ENCODE measurements at regions not wholly inside any gene's neighbourhood (a gene's known extent, or its start where the extent isn't known, plus 50 kb on each side); places are given as distances from the start of the nearest gene placed in this dataset.

DNA sequence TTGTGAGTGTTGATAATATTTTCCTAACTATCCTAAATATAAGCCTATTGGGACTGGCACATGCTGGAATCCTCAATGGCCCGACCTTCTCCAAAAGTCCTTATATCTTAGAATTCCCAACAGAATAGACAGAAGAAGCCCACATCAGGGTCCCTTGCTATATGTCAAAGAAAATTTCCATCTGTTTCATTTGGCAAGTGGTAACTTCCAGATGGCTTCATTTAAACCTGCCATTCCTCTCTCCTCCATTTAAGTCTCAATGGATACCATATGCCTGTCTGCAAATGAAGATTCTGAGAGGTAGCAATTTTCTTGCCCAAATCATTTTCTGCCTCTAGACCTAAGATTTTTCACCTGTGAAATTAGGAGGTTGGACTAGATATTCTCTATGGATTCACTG is 73.1 kb upstream of the KCNA4 start:
- H3K27me3 ChIP-seq (replicated peaks; ENCODE audit: insufficient read depth, low read length): no peaks in the 10 kb centered on the region
- H3K27ac ChIP-seq (ENCODE audit: low read length): no peak overlapping the region
- no peaks in the 10 kb centered on the region for H3K4me1 ChIP-seq (ENCODE audit: low read length)
- H4K20me1 ChIP-seq (ENCODE audit: insufficient read depth, low read length): no peaks in the 10 kb centered on the region
- H3K9me3 ChIP-seq (replicated peaks; ENCODE audit: insufficient read depth, low read length): no peaks in the 10 kb centered on the region
- H3K9me2 ChIP-seq (replicated peaks; ENCODE audit: insufficient read depth, low read length): no peaks in the 10 kb centered on the region
- no peaks in the 10 kb centered on the region for H3F3A ChIP-seq (ENCODE audit: insufficient read depth, low read length)
- H3K4me2 ChIP-seq (ENCODE audit: low read depth, low read length): no peak overlapping the region
- no peak for DNase-seq
- TF ChIP-seq EZH2phosphoT487 (IDR thresholded peaks at IDR 0.05; ENCODE audit: low read length): no peak
- TF ChIP-seq, protein P1, sequence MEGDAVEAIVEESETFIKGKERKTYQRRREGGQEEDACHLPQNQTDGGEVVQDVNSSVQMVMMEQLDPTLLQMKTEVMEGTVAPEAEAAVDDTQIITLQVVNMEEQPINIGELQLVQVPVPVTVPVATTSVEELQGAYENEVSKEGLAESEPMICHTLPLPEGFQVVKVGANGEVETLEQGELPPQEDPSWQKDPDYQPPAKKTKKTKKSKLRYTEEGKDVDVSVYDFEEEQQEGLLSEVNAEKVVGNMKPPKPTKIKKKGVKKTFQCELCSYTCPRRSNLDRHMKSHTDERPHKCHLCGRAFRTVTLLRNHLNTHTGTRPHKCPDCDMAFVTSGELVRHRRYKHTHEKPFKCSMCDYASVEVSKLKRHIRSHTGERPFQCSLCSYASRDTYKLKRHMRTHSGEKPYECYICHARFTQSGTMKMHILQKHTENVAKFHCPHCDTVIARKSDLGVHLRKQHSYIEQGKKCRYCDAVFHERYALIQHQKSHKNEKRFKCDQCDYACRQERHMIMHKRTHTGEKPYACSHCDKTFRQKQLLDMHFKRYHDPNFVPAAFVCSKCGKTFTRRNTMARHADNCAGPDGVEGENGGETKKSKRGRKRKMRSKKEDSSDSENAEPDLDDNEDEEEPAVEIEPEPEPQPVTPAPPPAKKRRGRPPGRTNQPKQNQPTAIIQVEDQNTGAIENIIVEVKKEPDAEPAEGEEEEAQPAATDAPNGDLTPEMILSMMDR (IDR thresholded peaks at IDR 0.05; ENCODE audit: low read length): no peak
- TF ChIP-seq EZH2 (optimal IDR thresholded peaks at IDR 0.05; ENCODE audit: low read depth, low read length): no peak
- H3K9ac ChIP-seq (ENCODE audit: low read length): no peak overlapping the region
- H3K79me2 ChIP-seq (ENCODE audit: low read length): no peaks in the 10 kb centered on the region
- no peaks in the 10 kb centered on the region for H3K36me3 ChIP-seq (replicated peaks; ENCODE audit: insufficient read depth, low read length)
- H2AFZ ChIP-seq (ENCODE audit: low read length): no peak overlapping the region
- no peak overlapping the region for H3K4me3 ChIP-seq (ENCODE audit: low read length)

DNA sequence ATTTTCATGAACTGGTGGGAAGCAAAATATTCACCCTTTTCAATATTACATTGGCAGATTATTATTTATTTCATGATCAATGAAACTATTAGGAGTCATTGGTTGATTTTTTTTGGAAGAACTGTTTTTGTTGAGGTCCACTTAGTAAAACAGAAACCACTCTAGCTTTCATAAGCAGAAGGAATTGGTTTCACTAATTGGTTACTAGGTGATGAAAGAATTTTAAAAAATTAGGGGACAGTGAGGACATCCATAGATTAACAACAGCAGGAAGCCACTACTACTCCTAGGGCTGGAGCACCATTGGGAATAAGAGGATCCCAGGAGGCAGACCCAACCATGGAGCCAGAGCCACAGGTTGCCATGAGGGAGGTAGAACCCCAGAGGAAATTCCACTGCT is 74.4 kb upstream of the KCNA4 start:
- no peak for DNase-seq
- Histone ChIP-seq H3K4me1 (ENCODE audit: low read length) (no peaks in the 10 kb centered on the region), H4K20me1 (ENCODE audit: insufficient read depth, low read length) (no peaks in the 10 kb centered on the region), H3K27ac (ENCODE audit: low read length) (no peak overlapping the region), H3K27me3 (replicated peaks; ENCODE audit: insufficient read depth, low read length) (no peaks in the 10 kb centered on the region), H3K9me2 (replicated peaks; ENCODE audit: insufficient read depth, low read length) (no peaks in the 10 kb centered on the region), H3K9ac (ENCODE audit: low read length) (no peak overlapping the region), H3K4me3 (ENCODE audit: low read length) (no peak overlapping the region), H3K9me3 (replicated peaks; ENCODE audit: insufficient read depth, low read length) (no peaks in the 10 kb centered on the region), H2AFZ (ENCODE audit: low read length) (no peak overlapping the region), H3K79me2 (ENCODE audit: low read length) (no peaks in the 10 kb centered on the region), H3K36me3 (replicated peaks; ENCODE audit: insufficient read depth, low read length) (no peaks in the 10 kb centered on the region), H3F3A (ENCODE audit: insufficient read depth, low read length) (no peaks in the 10 kb centered on the region), H3K4me2 (ENCODE audit: low read depth, low read length) (no peak overlapping the region)
- TF ChIP-seq EZH2phosphoT487 (IDR thresholded peaks at IDR 0.05; ENCODE audit: low read length) (no peak), EZH2 (optimal IDR thresholded peaks at IDR 0.05; ENCODE audit: low read depth, low read length) (no peak)
- TF ChIP-seq, protein P1 (IDR thresholded peaks at IDR 0.05; ENCODE audit: low read length): no peak

DNA sequence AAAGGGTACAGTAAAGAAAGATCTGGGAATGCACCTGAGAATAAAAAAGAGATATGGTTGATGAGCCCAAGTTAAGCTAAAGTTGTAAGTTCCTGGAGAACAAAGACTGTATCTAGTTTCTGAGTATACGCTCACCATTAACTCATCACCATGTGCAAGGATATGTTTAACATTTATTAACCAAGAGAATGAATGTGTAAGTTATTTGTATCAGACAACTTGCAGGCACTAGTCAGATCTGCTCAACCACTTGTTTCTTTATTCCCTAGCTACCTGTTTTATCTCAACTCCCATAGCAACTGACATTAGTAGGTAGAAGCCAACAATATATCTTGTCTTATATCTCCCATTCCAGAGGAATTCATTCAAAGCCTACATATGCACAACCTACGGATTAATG is 74.9 kb upstream of the KCNA4 start:
- no peak overlapping the region for H3K27ac ChIP-seq (ENCODE audit: low read length)
- TF ChIP-seq EZH2phosphoT487 (IDR thresholded peaks at IDR 0.05; ENCODE audit: low read length) (no peak), EZH2 (optimal IDR thresholded peaks at IDR 0.05; ENCODE audit: low read depth, low read length) (no peak)
- TF ChIP-seq, protein P1 (IDR thresholded peaks at IDR 0.05; ENCODE audit: low read length): no peak
- H3K27me3 ChIP-seq (replicated peaks; ENCODE audit: insufficient read depth, low read length): no peaks in the 10 kb centered on the region
- no peaks in the 10 kb centered on the region for H3K9me2 ChIP-seq (replicated peaks; ENCODE audit: insufficient read depth, low read length)
- peaks cover under 1% of the 10 kb centered on the region; the same call in 1 of the 2 replicates for H3K4me1 ChIP-seq (ENCODE audit: low read length)
- no peaks in the 10 kb centered on the region for H3K79me2 ChIP-seq (ENCODE audit: low read length)
- no peaks in the 10 kb centered on the region for H3F3A ChIP-seq (ENCODE audit: insufficient read depth, low read length)
- H3K36me3 ChIP-seq (replicated peaks; ENCODE audit: insufficient read depth, low read length): no peaks in the 10 kb centered on the region
- DNase-seq: no peak
- no peaks in the 10 kb centered on the region for H3K9me3 ChIP-seq (replicated peaks; ENCODE audit: insufficient read depth, low read length)
- no peak overlapping the region for H3K9ac ChIP-seq (ENCODE audit: low read length)
- H4K20me1 ChIP-seq (ENCODE audit: insufficient read depth, low read length): no peaks in the 10 kb centered on the region
- H2AFZ ChIP-seq (ENCODE audit: low read length): no peak overlapping the region
- no peak overlapping the region for H3K4me2 ChIP-seq (ENCODE audit: low read depth, low read length)
- H3K4me3 ChIP-seq (ENCODE audit: low read length): no peak overlapping the region

Measured in MM.1S (cell line).